ENCODE measurements at regions not wholly inside any gene's neighbourhood (a gene's known extent, or its start where the extent isn't known, plus 50 kb on each side); places are given as distances from the start of the nearest gene placed in this dataset.

DNA sequence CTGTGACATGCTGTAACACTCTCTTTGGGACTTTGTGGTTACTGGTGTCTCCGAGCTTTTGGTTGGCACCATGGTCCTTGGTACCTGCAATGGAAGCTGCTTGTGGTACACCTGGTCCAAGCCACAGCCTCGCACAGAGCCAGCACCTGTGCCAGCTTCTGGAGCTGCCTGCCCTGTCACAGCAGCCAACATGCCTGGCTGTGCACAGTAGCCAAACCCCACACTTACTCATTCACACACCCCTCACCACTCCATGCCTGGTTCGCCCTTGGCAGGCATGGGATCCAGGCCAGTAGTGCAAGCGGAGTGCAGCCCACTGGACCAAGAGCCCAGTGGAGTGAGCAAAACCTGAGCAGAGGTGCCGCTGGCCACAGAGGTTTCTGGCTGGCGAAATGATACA lies 459.9 kb downstream of the TBC1D32 start:
- no peaks in the 10 kb centered on the region for H3K9me3 ChIP-seq (ENCODE audit: insufficient read depth, low read length)
- H3K9ac ChIP-seq (ENCODE audit: low read length) = no peak overlapping the region
- no peak overlapping the region for H3K4me3 ChIP-seq (ENCODE audit: low read length)
- peaks cover 18% of the 10 kb centered on the region for H3K4me1 ChIP-seq (ENCODE audit: low read length)
- no peak overlapping the region for H3K27ac ChIP-seq (ENCODE audit: low read length)
- no peaks in the 10 kb centered on the region for H3K79me2 ChIP-seq (ENCODE audit: low read length)
- no peaks in the 10 kb centered on the region for H4K20me1 ChIP-seq (ENCODE audit: insufficient read depth, low read length)
- H3K36me3 ChIP-seq (replicated peaks; ENCODE audit: low read depth, low read length) = no peaks in the 10 kb centered on the region
- H3K4me2 ChIP-seq (ENCODE audit: low read length) = no peak overlapping the region
- no peaks in the 10 kb centered on the region for H3K27me3 ChIP-seq (ENCODE audit: low read depth, low read length)
- TF ChIP-seq CTCF (IDR thresholded peaks at IDR 0.05; ENCODE audit: low read depth, low read length) (no peak), EZH2phosphoT487 (IDR thresholded peaks at IDR 0.05; ENCODE audit: low read depth) (no peak)
- no peak overlapping the region for H2AFZ ChIP-seq (ENCODE audit: low read depth, low read length)

DNA sequence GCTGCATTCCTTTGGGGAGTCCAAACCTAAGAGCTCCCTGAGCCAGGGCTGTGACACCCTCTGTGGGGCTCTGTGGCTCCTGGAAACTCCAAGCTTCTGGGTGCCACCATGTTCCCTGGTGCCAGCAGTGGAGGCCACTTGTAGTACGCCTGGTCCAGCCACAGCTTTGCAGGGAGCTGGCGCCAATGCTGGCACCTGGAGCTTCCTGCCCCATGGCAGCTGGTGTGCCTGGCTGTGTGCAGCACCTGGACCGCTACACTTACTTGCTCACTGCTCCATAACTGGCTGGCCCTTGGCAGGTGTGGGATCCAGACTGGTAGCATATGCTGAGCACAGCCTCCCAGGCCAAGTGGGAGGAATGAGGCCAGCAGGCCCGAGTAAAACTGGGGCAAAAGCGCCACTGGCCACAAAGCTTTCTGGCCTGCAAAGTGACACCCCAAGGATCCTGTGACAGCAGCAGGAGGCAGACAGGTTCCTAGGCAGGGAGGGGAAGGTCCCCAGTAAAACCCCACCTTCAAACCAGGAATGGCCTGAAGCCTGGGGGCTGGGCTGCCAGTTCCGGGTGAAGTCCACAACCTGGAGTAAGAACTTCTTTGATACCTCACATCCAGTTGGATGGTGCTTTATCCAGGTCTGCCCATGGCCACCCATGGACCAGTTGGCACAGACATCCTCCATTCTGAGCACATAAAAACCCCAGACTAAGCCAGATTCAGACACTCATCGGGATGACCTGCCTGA lies 461.0 kb downstream of the TBC1D32 start:
- no peak for TF ChIP-seq CTCF (IDR thresholded peaks at IDR 0.05; ENCODE audit: low read depth, low read length)
- no peak for TF ChIP-seq EZH2phosphoT487 (IDR thresholded peaks at IDR 0.05; ENCODE audit: low read depth)
- H3K27me3 ChIP-seq (ENCODE audit: low read depth, low read length) = no peaks in the 10 kb centered on the region
- peaks cover 18% of the 10 kb centered on the region for H3K4me1 ChIP-seq (ENCODE audit: low read length)
- no peaks in the 10 kb centered on the region for H4K20me1 ChIP-seq (ENCODE audit: insufficient read depth, low read length)
- no peak overlapping the region for H3K4me3 ChIP-seq (ENCODE audit: low read length)
- no peak overlapping the region for H2AFZ ChIP-seq (ENCODE audit: low read depth, low read length)
- H3K9me3 ChIP-seq (ENCODE audit: insufficient read depth, low read length) = no peaks in the 10 kb centered on the region
- no peak overlapping the region for H3K4me2 ChIP-seq (ENCODE audit: low read length)
- no peaks in the 10 kb centered on the region for H3K36me3 ChIP-seq (replicated peaks; ENCODE audit: low read depth, low read length)
- no peak overlapping the region for H3K27ac ChIP-seq (ENCODE audit: low read length)
- H3K9ac ChIP-seq (ENCODE audit: low read length) = no peak overlapping the region
- H3K79me2 ChIP-seq (ENCODE audit: low read length) = no peaks in the 10 kb centered on the region

GRCh38 chr6:120872262-120872578 lies 462.1 kb downstream of the TBC1D32 start:
- Histone ChIP-seq H3K79me2 (ENCODE audit: low read length) (no peaks in the 10 kb centered on the region), H3K27ac (ENCODE audit: low read length) (no peak overlapping the region), H3K36me3 (replicated peaks; ENCODE audit: low read depth, low read length) (no peaks in the 10 kb centered on the region), H3K4me1 (ENCODE audit: low read length) (peaks cover 18% of the 10 kb centered on the region), H3K9me3 (ENCODE audit: insufficient read depth, low read length) (no peaks in the 10 kb centered on the region), H2AFZ (ENCODE audit: low read depth, low read length) (no peak overlapping the region), H3K4me3 (ENCODE audit: low read length) (no peak overlapping the region), H3K27me3 (ENCODE audit: low read depth, low read length) (no peaks in the 10 kb centered on the region), H3K9ac (ENCODE audit: low read length) (no peak overlapping the region), H4K20me1 (ENCODE audit: insufficient read depth, low read length) (no peaks in the 10 kb centered on the region), H3K4me2 (ENCODE audit: low read length) (no peak overlapping the region)
- TF ChIP-seq CTCF (IDR thresholded peaks at IDR 0.05; ENCODE audit: low read depth, low read length) (no peak), EZH2phosphoT487 (IDR thresholded peaks at IDR 0.05; ENCODE audit: low read depth) (no peak)

GRCh38 chr6:120871416-120872261 lies 462.6 kb downstream of the TBC1D32 start:
- H3K4me2 ChIP-seq (ENCODE audit: low read length) = no peak overlapping the region
- H3K27ac ChIP-seq (ENCODE audit: low read length) = no peak overlapping the region
- no peak overlapping the region for H2AFZ ChIP-seq (ENCODE audit: low read depth, low read length)
- no peaks in the 10 kb centered on the region for H3K27me3 ChIP-seq (ENCODE audit: low read depth, low read length)
- no peaks in the 10 kb centered on the region for H3K36me3 ChIP-seq (replicated peaks; ENCODE audit: low read depth, low read length)
- H3K4me1 ChIP-seq (ENCODE audit: low read length) = peaks cover 13% of the 10 kb centered on the region
- no peak overlapping the region for H3K4me3 ChIP-seq (ENCODE audit: low read length)
- no peaks in the 10 kb centered on the region for H3K79me2 ChIP-seq (ENCODE audit: low read length)
- H3K9me3 ChIP-seq (ENCODE audit: insufficient read depth, low read length) = no peaks in the 10 kb centered on the region
- H3K9ac ChIP-seq (ENCODE audit: low read length) = no peak overlapping the region
- TF ChIP-seq CTCF (IDR thresholded peaks at IDR 0.05; ENCODE audit: low read depth, low read length) (no peak), EZH2phosphoT487 (IDR thresholded peaks at IDR 0.05; ENCODE audit: low read depth) (no peak)
- H4K20me1 ChIP-seq (ENCODE audit: insufficient read depth, low read length) = no peaks in the 10 kb centered on the region
